GM06990 (cell line): ENCODE measurements at regions not wholly inside any gene's neighbourhood (a gene's known extent, or its start where the extent isn't known, plus 50 kb on each side); places are given as distances from the start of the nearest gene placed in this dataset.

ENCODE experiments used
- DNase-seq: peaks from one replicate; pipeline ENCODE4 v3.0.0-alpha.2; 2011; ENCODE audit not compliant: insufficient read length; ENCODE audit errors: extremely low read depth
- H3K27me3 ChIP-seq: replicated peaks from 2 replicates; pipeline ENCODE4 v1.6.0; 2011; ENCODE audit warnings: low read length; ENCODE audit not compliant: control insufficient read depth, insufficient read depth
- H3K36me3 ChIP-seq: 2 replicates; pipeline ENCODE4 v1.5.1; 2011; ENCODE audit warnings: low read length; ENCODE audit not compliant: control insufficient read depth, insufficient read depth
- H3K4me3 ChIP-seq: replicated peaks from 2 replicates; pipeline ENCODE4 v1.5.1; 2011; ENCODE audit warnings: low read depth, mild to moderate bottlenecking, control low read depth, low read length
- TF ChIP-seq, protein P1 (sequence below): IDR thresholded peaks from 2 replicates; pipeline ENCODE4 v1.5.1; 2011; ENCODE audit warnings: low read length, control low read depth, mild to moderate bottlenecking, inconsistent platforms; ENCODE audit not compliant: insufficient read depth, poor library complexity, severe bottlenecking

DNA sequence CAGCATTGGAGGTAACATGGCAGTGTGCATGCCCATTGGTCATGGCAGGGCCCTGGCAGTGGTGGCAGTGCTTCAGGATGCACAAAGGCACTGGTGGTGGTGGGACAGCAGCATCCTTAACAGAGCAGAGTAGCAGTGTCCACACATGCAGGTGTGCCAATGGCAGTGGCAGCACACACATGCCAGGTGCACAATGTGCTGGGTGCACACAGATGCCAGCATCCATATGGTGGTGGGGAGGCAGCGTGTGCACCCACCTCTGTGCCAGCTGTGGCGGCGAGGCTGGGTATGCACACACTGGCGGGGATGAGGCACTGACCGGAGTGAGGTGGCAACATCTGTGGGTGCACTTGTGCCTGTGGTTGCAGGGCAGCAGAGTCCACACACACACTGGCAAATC is 150.6 kb downstream of the SI start:
- Histone ChIP-seq H3K4me3 (no peak overlapping the region), H3K27me3 (no peaks in the 10 kb centered on the region), H3K36me3 (no peaks in the 10 kb centered on the region)
- TF ChIP-seq, protein P1, sequence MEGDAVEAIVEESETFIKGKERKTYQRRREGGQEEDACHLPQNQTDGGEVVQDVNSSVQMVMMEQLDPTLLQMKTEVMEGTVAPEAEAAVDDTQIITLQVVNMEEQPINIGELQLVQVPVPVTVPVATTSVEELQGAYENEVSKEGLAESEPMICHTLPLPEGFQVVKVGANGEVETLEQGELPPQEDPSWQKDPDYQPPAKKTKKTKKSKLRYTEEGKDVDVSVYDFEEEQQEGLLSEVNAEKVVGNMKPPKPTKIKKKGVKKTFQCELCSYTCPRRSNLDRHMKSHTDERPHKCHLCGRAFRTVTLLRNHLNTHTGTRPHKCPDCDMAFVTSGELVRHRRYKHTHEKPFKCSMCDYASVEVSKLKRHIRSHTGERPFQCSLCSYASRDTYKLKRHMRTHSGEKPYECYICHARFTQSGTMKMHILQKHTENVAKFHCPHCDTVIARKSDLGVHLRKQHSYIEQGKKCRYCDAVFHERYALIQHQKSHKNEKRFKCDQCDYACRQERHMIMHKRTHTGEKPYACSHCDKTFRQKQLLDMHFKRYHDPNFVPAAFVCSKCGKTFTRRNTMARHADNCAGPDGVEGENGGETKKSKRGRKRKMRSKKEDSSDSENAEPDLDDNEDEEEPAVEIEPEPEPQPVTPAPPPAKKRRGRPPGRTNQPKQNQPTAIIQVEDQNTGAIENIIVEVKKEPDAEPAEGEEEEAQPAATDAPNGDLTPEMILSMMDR = no peak
- no peak for DNase-seq

DNA sequence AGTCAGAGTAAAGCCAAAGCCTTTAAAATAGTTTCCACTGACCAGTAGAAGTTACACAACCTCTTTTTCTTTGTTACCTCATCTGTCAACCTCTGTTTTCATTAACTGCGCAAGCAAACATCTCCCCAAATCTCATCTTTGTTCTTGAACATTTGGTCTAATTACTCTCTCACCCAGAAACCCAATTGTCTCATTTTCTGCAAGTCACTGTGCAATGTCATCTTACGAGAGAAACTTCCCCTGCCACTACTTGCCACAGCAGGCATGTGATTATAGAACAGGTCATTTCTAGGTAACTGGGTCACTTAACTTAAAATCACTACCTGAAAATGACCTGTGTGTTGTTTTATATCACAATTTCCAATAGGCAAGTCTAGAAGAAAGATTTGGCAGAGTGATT is 159.4 kb downstream of the SI start:
- Histone ChIP-seq H3K36me3 (no peaks in the 10 kb centered on the region), H3K4me3 (no peak overlapping the region), H3K27me3 (no peaks in the 10 kb centered on the region)
- TF ChIP-seq, protein P1 = no peak
- DNase-seq = no peak

DNA sequence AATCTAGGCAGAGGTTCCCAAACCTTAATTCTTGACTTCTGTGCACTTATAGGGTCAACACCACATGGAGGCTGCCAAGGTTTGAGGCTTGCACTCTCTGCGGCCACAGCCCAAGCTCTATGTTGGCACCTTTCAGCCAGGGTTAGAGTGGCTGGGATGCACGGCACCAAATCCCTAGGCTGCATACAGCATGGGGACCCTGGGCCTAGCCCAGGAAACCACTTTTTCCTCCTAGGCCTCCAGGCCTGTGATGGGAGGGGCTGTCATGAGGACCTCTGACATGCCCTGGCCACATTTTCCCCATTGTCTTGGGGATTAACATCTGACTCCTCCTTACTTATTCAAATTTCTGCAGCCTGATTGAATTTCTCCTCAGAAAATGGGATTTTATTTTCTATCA is 165.4 kb downstream of the SI start:
- no peak for DNase-seq
- no peak overlapping the region for H3K4me3 ChIP-seq
- TF ChIP-seq, protein P1 = no peak
- no peaks in the 10 kb centered on the region for H3K27me3 ChIP-seq
- H3K36me3 ChIP-seq = no peaks in the 10 kb centered on the region

DNA sequence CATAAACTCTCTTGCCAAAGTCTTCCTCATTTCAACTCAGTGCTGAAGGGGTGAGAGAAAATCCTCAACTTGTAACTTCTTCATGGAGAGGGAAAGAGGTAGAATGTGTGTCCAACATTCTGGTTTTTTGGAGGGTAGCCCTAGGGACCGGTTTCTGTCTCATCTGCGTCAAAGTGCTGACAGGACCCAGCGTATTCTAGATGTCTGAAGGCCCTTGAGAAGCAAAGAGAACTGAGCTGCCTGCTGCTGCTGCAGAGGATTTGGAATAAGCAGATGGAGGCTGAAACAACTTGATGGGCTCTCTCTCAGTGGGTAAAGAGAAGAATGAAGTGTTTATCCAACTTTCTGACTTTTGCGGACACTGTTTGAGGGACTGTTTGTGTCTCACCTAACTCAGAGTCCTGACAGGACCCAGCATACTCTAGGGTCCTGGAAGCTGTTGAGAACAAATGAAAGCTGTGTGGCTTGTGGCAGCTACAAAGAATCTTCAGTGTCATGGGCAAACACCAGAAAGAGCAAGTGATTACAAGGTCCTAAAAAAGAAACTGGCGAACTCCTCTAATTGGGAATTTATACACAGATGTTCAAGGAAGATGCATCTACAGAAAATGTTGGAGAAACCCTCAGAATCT is 174.4 kb downstream of the SI start:
- TF ChIP-seq, protein P1 = no peak
- H3K27me3 ChIP-seq = no peaks in the 10 kb centered on the region
- no peaks in the 10 kb centered on the region for H3K36me3 ChIP-seq
- no peak for DNase-seq
- H3K4me3 ChIP-seq = no peak overlapping the region

DNA sequence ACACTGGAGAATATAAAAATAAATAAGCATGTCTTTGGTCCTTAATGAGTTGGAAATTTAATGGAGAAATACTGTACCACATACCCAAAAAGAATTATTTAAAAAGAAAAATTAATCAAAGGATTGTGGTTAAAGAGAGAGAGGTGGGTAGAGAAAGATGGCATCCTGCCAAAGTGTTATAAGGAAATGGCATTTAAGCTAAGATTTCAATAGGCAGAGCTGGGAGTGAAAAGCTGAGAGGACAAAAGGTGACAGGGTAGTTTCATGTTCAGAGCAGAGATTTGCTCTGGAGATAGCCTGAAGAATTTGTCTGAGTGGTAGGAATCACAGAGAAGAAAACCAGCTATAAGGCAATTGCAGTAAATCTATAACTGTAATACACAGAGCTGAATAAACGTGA is 181.0 kb downstream of the SI start:
- H3K36me3 ChIP-seq = no peaks in the 10 kb centered on the region
- DNase-seq = no peak
- H3K4me3 ChIP-seq = no peak overlapping the region
- TF ChIP-seq, protein P1 = no peak
- no peaks in the 10 kb centered on the region for H3K27me3 ChIP-seq

DNA sequence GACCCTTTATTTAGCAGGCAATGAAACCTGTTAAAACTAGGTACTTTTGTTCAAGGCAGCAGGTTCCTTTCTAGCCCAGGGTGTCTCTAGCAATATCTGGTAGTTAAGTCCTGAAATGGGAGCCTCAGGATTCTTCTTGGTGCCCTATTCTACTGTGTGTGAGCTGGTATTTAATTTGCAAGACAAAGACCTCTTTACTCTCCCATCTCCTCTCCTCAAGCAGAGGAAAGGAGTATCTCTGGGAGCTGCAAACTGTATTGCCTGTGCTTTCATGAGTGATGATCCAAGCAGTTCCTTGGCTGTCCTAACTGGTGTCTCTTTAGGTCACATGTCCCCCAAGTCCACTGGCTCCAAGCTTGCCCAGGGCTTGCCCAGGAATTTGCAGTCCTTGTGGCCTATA is 188.2 kb downstream of the SI start:
- no peak for DNase-seq
- no peaks in the 10 kb centered on the region for H3K27me3 ChIP-seq
- TF ChIP-seq, protein P1 = no peak
- no peak overlapping the region for H3K4me3 ChIP-seq
- H3K36me3 ChIP-seq = no peaks in the 10 kb centered on the region
